ENCODE measurements at regions not wholly inside any gene's neighbourhood (a gene's known extent, or its start where the extent isn't known, plus 50 kb on each side); places are given as distances from the start of the nearest gene placed in this dataset.

- no peak for TF ChIP-seq ELF1 (CRISPR knock-in tag; IDR thresholded peaks at IDR 0.05)
- TF ChIP-seq, protein P1, sequence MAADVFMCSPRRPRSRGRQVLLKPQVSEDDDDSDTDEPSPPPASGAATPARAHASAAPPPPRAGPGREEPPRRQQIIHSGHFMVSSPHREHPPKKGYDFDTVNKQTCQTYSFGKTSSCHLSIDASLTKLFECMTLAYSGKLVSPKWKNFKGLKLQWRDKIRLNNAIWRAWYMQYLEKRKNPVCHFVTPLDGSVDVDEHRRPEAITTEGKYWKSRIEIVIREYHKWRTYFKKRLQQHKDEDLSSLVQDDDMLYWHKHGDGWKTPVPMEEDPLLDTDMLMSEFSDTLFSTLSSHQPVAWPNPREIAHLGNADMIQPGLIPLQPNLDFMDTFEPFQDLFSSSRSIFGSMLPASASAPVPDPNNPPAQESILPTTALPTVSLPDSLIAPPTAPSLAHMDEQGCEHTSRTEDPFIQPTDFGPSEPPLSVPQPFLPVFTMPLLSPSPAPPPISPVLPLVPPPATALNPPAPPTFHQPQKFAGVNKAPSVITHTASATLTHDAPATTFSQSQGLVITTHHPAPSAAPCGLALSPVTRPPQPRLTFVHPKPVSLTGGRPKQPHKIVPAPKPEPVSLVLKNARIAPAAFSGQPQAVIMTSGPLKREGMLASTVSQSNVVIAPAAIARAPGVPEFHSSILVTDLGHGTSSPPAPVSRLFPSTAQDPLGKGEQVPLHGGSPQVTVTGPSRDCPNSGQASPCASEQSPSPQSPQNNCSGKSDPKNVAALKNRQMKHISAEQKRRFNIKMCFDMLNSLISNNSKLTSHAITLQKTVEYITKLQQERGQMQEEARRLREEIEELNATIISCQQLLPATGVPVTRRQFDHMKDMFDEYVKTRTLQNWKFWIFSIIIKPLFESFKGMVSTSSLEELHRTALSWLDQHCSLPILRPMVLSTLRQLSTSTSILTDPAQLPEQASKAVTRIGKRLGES (CRISPR knock-in tag; IDR thresholded peaks at IDR 0.05; ENCODE audit: borderline replicate concordance) = no peak
- TF ChIP-seq ZZZ3 (CRISPR knock-in tag; IDR thresholded peaks at IDR 0.05; ENCODE audit: borderline replicate concordance) = no peak
- no peak for TF ChIP-seq SP1 (IDR thresholded peaks at IDR 0.05)
- TF ChIP-seq SP1 (CRISPR knock-in tag; IDR thresholded peaks at IDR 0.05) = no peak
- no peak for TF ChIP-seq ZNF232 (CRISPR knock-in tag; IDR thresholded peaks at IDR 0.05; ENCODE audit: borderline replicate concordance)
These were observed 185.8 kb upstream of the CCN2 start for GRCh38 chr6:132136981-132137380.

Data from HepG2 (cell line).